NB4 (cell line): ENCODE measurements at regions not wholly inside any gene's neighbourhood (a gene's known extent, or its start where the extent isn't known, plus 50 kb on each side); places are given as distances from the start of the nearest gene placed in this dataset.

Source experiments
- CTCF ChIP-seq: IDR thresholded peaks from one replicate; pipeline ENCODE4 v1.5.1; 2012; ENCODE audit warnings: low read depth, low read length
- MAX ChIP-seq: IDR thresholded peaks from 2 replicates; pipeline ENCODE4 v1.6.1; 2011; ENCODE audit warnings: low read depth, low read length
- MYC ChIP-seq: IDR thresholded peaks from 2 replicates; pipeline ENCODE4 v1.6.1; 2011; ENCODE audit warnings: low read depth, low read length
- POLR2A ChIP-seq: IDR thresholded peaks from 2 replicates; pipeline ENCODE4 v1.6.1; 2011; ENCODE audit warnings: mild to moderate bottlenecking; ENCODE audit not compliant: insufficient read length; ENCODE audit errors: extremely low read depth

- no peak for TF ChIP-seq CTCF
- TF ChIP-seq MAX, result no peak
- no peak for TF ChIP-seq MYC
- TF ChIP-seq POLR2A, result no peak
Measured at GRCh38 chr1:79714664-79715063, 708.1 kb upstream of the ADGRL4 start.
